ENCODE measurements at regions not wholly inside any gene's neighbourhood (a gene's known extent, or its start where the extent isn't known, plus 50 kb on each side); places are given as distances from the start of the nearest gene placed in this dataset.

GRCh38 chr20:40207655-40208054 is 481.4 kb downstream of the MAFB start:
- H3K9me3 ChIP-seq (ENCODE audit: control insufficient read depth, insufficient read depth, low read depth, low read length) = no peaks in the 10 kb centered on the region
- H3K4me3 ChIP-seq (ENCODE audit: low read depth, low read length) = no peak overlapping the region
- TF ChIP-seq RBAK (tag by site-specific recombination; IDR thresholded peaks at IDR 0.05) (no peak), ZNF629 (tag by site-specific recombination; IDR thresholded peaks at IDR 0.05) (no peak), ZNF174 (tag by site-specific recombination; IDR thresholded peaks at IDR 0.05) (no peak), ZNF184 (tag by site-specific recombination; IDR thresholded peaks at IDR 0.05) (no peak), ZXDB (tag by site-specific recombination; IDR thresholded peaks at IDR 0.05) (no peak), AEBP2 (tag by site-specific recombination; IDR thresholded peaks at IDR 0.05; ENCODE audit: borderline replicate concordance) (no peak), ZNF19 (tag by site-specific recombination; IDR thresholded peaks at IDR 0.05; ENCODE audit: low read depth) (no peak), ZNF76 (tag by site-specific recombination; IDR thresholded peaks at IDR 0.05; ENCODE audit: borderline replicate concordance, low read depth) (no peak), ZNF311 (tag by site-specific recombination; IDR thresholded peaks at IDR 0.05; ENCODE audit: borderline replicate concordance) (no peak), GLI4 (tag by site-specific recombination; IDR thresholded peaks at IDR 0.05) (no peak), ZNF140 (tag by site-specific recombination; IDR thresholded peaks at IDR 0.05) (no peak)
- TF ChIP-seq, protein P1, sequence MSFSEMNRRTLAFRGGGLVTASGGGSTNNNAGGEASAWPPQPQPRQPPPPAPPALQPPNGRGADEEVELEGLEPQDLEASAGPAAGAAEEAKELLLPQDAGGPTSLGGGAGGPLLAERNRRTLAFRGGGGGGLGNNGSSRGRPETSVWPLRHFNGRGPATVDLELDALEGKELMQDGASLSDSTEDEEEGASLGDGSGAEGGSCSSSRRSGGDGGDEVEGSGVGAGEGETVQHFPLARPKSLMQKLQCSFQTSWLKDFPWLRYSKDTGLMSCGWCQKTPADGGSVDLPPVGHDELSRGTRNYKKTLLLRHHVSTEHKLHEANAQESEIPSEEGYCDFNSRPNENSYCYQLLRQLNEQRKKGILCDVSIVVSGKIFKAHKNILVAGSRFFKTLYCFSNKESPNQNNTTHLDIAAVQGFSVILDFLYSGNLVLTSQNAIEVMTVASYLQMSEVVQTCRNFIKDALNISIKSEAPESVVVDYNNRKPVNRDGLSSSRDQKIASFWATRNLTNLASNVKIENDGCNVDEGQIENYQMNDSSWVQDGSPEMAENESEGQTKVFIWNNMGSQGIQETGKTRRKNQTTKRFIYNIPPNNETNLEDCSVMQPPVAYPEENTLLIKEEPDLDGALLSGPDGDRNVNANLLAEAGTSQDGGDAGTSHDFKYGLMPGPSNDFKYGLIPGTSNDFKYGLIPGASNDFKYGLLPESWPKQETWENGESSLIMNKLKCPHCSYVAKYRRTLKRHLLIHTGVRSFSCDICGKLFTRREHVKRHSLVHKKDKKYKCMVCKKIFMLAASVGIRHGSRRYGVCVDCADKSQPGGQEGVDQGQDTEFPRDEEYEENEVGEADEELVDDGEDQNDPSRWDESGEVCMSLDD (tag by site-specific recombination; IDR thresholded peaks at IDR 0.05) = no peak
- ChIA-PET POLR2A (no interaction called here), CTCF (interaction anchor here (0.6 kb wide), 1 partner anchor 61 kb away, joined by 4 read pairs; no protein-coding TSS in a partner anchor)
- no peak overlapping the region for H3K27ac ChIP-seq (ENCODE audit: extremely low read depth, low read depth, low read length)
- H3K36me3 ChIP-seq (ENCODE audit: control insufficient read depth in 2 of 2, insufficient read depth in 1 of 2, low read length in 2 of 2) = no peaks in the 10 kb centered on the region
- H3K4me1 ChIP-seq (ENCODE audit: control insufficient read depth, insufficient read depth, low read length) = no peaks in the 10 kb centered on the region; the same call in 1 of the 2 replicates

- CTCF ChIA-PET = no interaction called here
- POLR2A ChIA-PET = no interaction called here
- TF ChIP-seq ZSCAN30 (tag by site-specific recombination; IDR thresholded peaks at IDR 0.05) (no peak), PRDM6 (tag by site-specific recombination; IDR thresholded peaks at IDR 0.05) (no peak), ZNF571 (tag by site-specific recombination; IDR thresholded peaks at IDR 0.05) (no peak), ZNF473 (tag by site-specific recombination; IDR thresholded peaks at IDR 0.05) (no peak), ZNF555 (tag by site-specific recombination; conservative IDR thresholded peaks at IDR 0.05) (no peak), HOXC10 (CRISPR knock-in tag; IDR thresholded peaks at IDR 0.05) (no peak), ZNF785 (tag by site-specific recombination; IDR thresholded peaks at IDR 0.05) (no peak), BCL6B (tag by site-specific recombination; IDR thresholded peaks at IDR 0.05) (no peak), ZNF830 (tag by site-specific recombination; IDR thresholded peaks at IDR 0.05; ENCODE audit: low read depth) (no peak), KLF1 (tag by site-specific recombination; IDR thresholded peaks at IDR 0.05) (no peak), ZNF292 (tag by site-specific recombination; IDR thresholded peaks at IDR 0.05; ENCODE audit: borderline replicate concordance, low read depth) (no peak), ZNF223 (tag by site-specific recombination; IDR thresholded peaks at IDR 0.05) (no peak), GFI1B (tag by site-specific recombination; IDR thresholded peaks at IDR 0.05) (no peak), ZNF266 (tag by site-specific recombination; IDR thresholded peaks at IDR 0.05; ENCODE audit: low read depth) (no peak), ATF2 (tag by site-specific recombination; IDR thresholded peaks at IDR 0.05; ENCODE audit: low read depth) (no peak), ZNF175 (tag by site-specific recombination; IDR thresholded peaks at IDR 0.05) (no peak)
These were observed 483.1 kb downstream of the MAFB start for GRCh38 chr20:40205971-40206370.

More at GRCh38 chr20:40205971-40206370, 483.1 kb downstream of the MAFB start:
- H3K4me3 ChIP-seq (ENCODE audit: low read depth, low read length) = no peak overlapping the region
- no peaks in the 10 kb centered on the region for H3K9me3 ChIP-seq (ENCODE audit: control insufficient read depth, insufficient read depth, low read depth, low read length)
- H3K27ac ChIP-seq (ENCODE audit: extremely low read depth, low read depth, low read length) = no peak overlapping the region
- no peaks in the 10 kb centered on the region for H3K36me3 ChIP-seq (ENCODE audit: control insufficient read depth in 2 of 2, insufficient read depth in 1 of 2, low read length in 2 of 2)
- H3K4me1 ChIP-seq (ENCODE audit: control insufficient read depth, insufficient read depth, low read length) = no peaks in the 10 kb centered on the region; the same call in 1 of the 2 replicates

Data from HEK293 (cell line).